ENCODE measurements at regions not wholly inside any gene's neighbourhood (a gene's known extent, or its start where the extent isn't known, plus 50 kb on each side); places are given as distances from the start of the nearest gene placed in this dataset.

GRCh38 chr21:40936178-40936577, 89.2 kb upstream of the DSCAM start:
- no peak for DNase-seq (ENCODE audit: low spot score in 2 of 2)
- Histone ChIP-seq H3K4me3 (no peak overlapping the region), H3K4me1 (no peaks in the 10 kb centered on the region), H3K36me3 (no peaks in the 10 kb centered on the region), H3K9me3 (no peaks in the 10 kb centered on the region), H3K27me3 (no peaks in the 10 kb centered on the region), H3K27ac (no peak overlapping the region)
- intact Hi-C loops (cut with DNase I): no loop called here
- TF ChIP-seq CTCF (IDR thresholded peaks at IDR 0.05): no peak

GRCh38 chr21:40936771-40937261, 89.9 kb upstream of the DSCAM start:
- Histone ChIP-seq H3K27me3 (no peaks in the 10 kb centered on the region), H3K4me1 (no peaks in the 10 kb centered on the region), H3K4me3 (no peak overlapping the region), H3K9me3 (no peaks in the 10 kb centered on the region), H3K27ac (no peak overlapping the region), H3K36me3 (no peaks in the 10 kb centered on the region)
- intact Hi-C loops (cut with DNase I): no loop called here
- no peak for DNase-seq (ENCODE audit: low spot score in 2 of 2)
- no peak for TF ChIP-seq CTCF (IDR thresholded peaks at IDR 0.05)

- no peak overlapping the region for H3K27ac ChIP-seq
- DNase-seq (ENCODE audit: low spot score in 2 of 2): no peak
- no peaks in the 10 kb centered on the region for H3K36me3 ChIP-seq
- intact Hi-C loops (cut with DNase I): no loop called here
- no peaks in the 10 kb centered on the region for H3K27me3 ChIP-seq
- no peak overlapping the region for H3K4me3 ChIP-seq
- no peaks in the 10 kb centered on the region for H3K4me1 ChIP-seq
- no peaks in the 10 kb centered on the region for H3K9me3 ChIP-seq
- no peak for TF ChIP-seq CTCF (IDR thresholded peaks at IDR 0.05)
These were observed 91.1 kb upstream of the DSCAM start for GRCh38 chr21:40938078-40938477.

DNA sequence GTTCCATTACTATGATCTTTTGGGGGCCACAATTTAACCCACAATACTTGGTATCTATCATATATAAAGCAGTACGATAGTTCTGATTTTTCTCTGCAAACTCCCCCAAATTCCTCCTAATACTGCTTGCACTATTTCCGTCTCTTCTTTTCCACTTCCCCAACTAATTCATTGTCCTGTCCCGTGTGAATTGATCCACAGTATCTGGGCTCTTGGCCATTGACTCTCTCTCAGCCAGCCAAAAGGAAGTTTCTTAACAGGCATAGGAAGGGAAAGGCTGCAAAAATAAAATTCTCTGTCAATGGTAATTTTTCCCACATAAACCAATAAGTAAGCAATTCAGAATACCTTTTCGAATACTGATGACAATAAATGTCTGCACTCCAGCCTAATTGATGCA, 91.7 kb upstream of the DSCAM start:
- H3K9me3 ChIP-seq: no peaks in the 10 kb centered on the region
- DNase-seq (ENCODE audit: low spot score in 2 of 2): no peak
- H3K27ac ChIP-seq: no peak overlapping the region
- no peak overlapping the region for H3K4me3 ChIP-seq
- H3K27me3 ChIP-seq: no peaks in the 10 kb centered on the region
- no peak for TF ChIP-seq CTCF (IDR thresholded peaks at IDR 0.05)
- no peaks in the 10 kb centered on the region for H3K4me1 ChIP-seq
- intact Hi-C loops (cut with DNase I): no loop called here
- no peaks in the 10 kb centered on the region for H3K36me3 ChIP-seq

GRCh38 chr21:40947713-40948112, 100.8 kb upstream of the DSCAM start:
- no peak for TF ChIP-seq CTCF (IDR thresholded peaks at IDR 0.05)
- H3K27ac ChIP-seq: no peak overlapping the region
- intact Hi-C loops (cut with DNase I): no loop called here

DNA sequence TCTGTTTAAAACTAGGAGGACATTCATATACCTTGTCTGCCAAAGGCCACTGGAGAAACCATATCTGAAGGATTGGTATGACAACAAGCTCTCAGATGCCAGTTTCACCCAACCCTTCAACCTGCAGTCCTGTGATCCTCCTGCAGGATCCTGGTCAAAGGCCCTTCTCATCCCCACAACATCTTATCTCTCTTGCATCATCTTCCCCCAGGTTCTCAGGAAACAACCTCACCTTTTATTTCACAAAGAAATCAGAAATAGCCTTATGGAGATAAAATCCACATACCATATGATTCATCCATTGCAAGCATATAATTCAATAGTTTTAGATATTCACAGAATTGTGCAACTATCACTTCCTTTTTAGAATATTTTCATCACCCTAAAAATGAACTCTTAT, 104.0 kb upstream of the DSCAM start:
- no peaks in the 10 kb centered on the region for H3K27me3 ChIP-seq
- H3K4me3 ChIP-seq: no peak overlapping the region
- H3K9me3 ChIP-seq: no peaks in the 10 kb centered on the region
- no peaks in the 10 kb centered on the region for H3K36me3 ChIP-seq
- no peaks in the 10 kb centered on the region for H3K4me1 ChIP-seq
- intact Hi-C loops (cut with DNase I): no loop called here
- TF ChIP-seq CTCF (IDR thresholded peaks at IDR 0.05): no peak
- H3K27ac ChIP-seq: no peak overlapping the region
- DNase-seq (ENCODE audit: low spot score in 2 of 2): no peak

More at GRCh38 chr21:40947713-40948112, 100.8 kb upstream of the DSCAM start:
- no peaks in the 10 kb centered on the region for H3K4me1 ChIP-seq
- no peaks in the 10 kb centered on the region for H3K27me3 ChIP-seq
- no peaks in the 10 kb centered on the region for H3K9me3 ChIP-seq
- no peak for DNase-seq (ENCODE audit: low spot score in 2 of 2)
- no peaks in the 10 kb centered on the region for H3K36me3 ChIP-seq
- no peak overlapping the region for H3K4me3 ChIP-seq
